Keratinocyte (primary cell): ENCODE measurements at regions not wholly inside any gene's neighbourhood (a gene's known extent, or its start where the extent isn't known, plus 50 kb on each side); places are given as distances from the start of the nearest gene placed in this dataset.

Experiments
- DNase-seq: peaks from one replicate; pipeline ENCODE4 v3.0.0-alpha.2; 2011; ENCODE audit warnings: low read depth, missing footprints, low spot score
- FAIRE-seq: peaks from 2 replicates; lab custom pipeline; 2011; peaks lifted over from hg19 to GRCh38; lab: Jason Lieb, UNC
- H2AFZ ChIP-seq: 2 replicates; pipeline ENCODE4 v1.6.0; 2012; ENCODE audit warnings: low read length, control low read depth, inconsistent platforms; ENCODE audit not compliant: control insufficient read depth
- H3K27ac ChIP-seq: 2 replicates; pipeline ENCODE4 v1.5.1; 2011; ENCODE audit warnings: low read length; ENCODE audit not compliant: control insufficient read depth, insufficient read depth
- H3K27me3 ChIP-seq: 3 replicates; pipeline ENCODE4 v1.6.0; 2011; ENCODE audit warnings: low read length; ENCODE audit not compliant: control insufficient read depth, insufficient read depth; ENCODE audit errors: extremely low read depth
- H3K36me3 ChIP-seq, 2 experiments: 2 replicates in 1 of 2; 3 replicates in 1 of 2; pipeline ENCODE4 v1.5.1; 2011; ENCODE audit warnings: low read length in 2 of 2, mild to moderate bottlenecking in 1 of 2; ENCODE audit not compliant: control insufficient read depth in 2 of 2, insufficient read depth in 2 of 2; ENCODE audit errors: extremely low read depth in 1 of 2
- H3K4me1 ChIP-seq: 3 replicates; pipeline ENCODE4 v1.5.1; 2011; ENCODE audit warnings: low read length; ENCODE audit not compliant: control insufficient read depth, insufficient read depth; ENCODE audit errors: extremely low read depth
- H3K4me2 ChIP-seq: 3 replicates; pipeline ENCODE4 v1.6.0; 2011; ENCODE audit warnings: low read depth, low read length; ENCODE audit not compliant: control insufficient read depth, insufficient read depth; ENCODE audit errors: extremely low read depth
- H3K4me3 ChIP-seq, 3 experiments: fragments of 200-600 bp in 1 of 3; sonication (generic) in 1 of 3; 2 replicates in 2 of 3; 3 replicates in 1 of 3; pipeline ENCODE4 v1.5.1; 2011 to 2016; ENCODE audit warnings: low read length in 3 of 3, mild to moderate bottlenecking in 3 of 3, control low read depth in 2 of 3, inconsistent platforms in 1 of 3, low read depth in 1 of 3, mixed read lengths in 1 of 3, mixed run types in 1 of 3, moderate library complexity in 1 of 3; ENCODE audit not compliant: control insufficient read depth in 2 of 3, insufficient read depth in 2 of 3; ENCODE audit errors: extremely low read depth in 1 of 3
- H3K79me2 ChIP-seq: 2 replicates; pipeline ENCODE4 v1.6.0; 2012; ENCODE audit warnings: low read length; ENCODE audit not compliant: control insufficient read depth, insufficient read depth
- H3K9ac ChIP-seq: 3 replicates; pipeline ENCODE4 v1.6.0; 2011; ENCODE audit warnings: low read length; ENCODE audit not compliant: control insufficient read depth, insufficient read depth; ENCODE audit errors: extremely low read depth
- H3K9me1 ChIP-seq: 3 replicates; pipeline ENCODE4 v1.6.0; 2011; ENCODE audit warnings: low read length; ENCODE audit not compliant: control insufficient read depth, insufficient read depth; ENCODE audit errors: extremely low read depth
- H3K9me3 ChIP-seq: 2 replicates; pipeline ENCODE4 v1.5.1; 2012; ENCODE audit warnings: low read depth, low read length; ENCODE audit not compliant: control insufficient read depth
- H4K20me1 ChIP-seq: 3 replicates; pipeline ENCODE4 v1.6.0; 2011; ENCODE audit warnings: low read length; ENCODE audit not compliant: control insufficient read depth, insufficient read depth; ENCODE audit errors: extremely low read depth
- EZH2 ChIP-seq: IDR thresholded peaks from one replicate; pipeline ENCODE4 v1.6.1; 2012; ENCODE audit warnings: inconsistent platforms, mild to moderate bottlenecking, low read length, moderate library complexity
- dilution Hi-C: fragments of 300-500 bp; cut with MboI; formaldehyde crosslinking; loops from one replicate; pipeline ENCODE4 v1.7.0; 2020; ENCODE audit warnings: low sequenced_read_pairs; ENCODE audit not compliant: extremely low pct_ligation_motif_present
- TF ChIP-seq, protein P1 (sequence below), 3 experiments: IDR thresholded peaks in 1 of 3; conservative IDR thresholded peaks in 1 of 3; optimal IDR thresholded peaks in 1 of 3; 2 replicates in 2 of 3; 3 replicates in 1 of 3; pipeline versions ENCODE3 to v1.5.1; 2011; ENCODE audit warnings: low read length in 3 of 3, mild to moderate bottlenecking in 3 of 3, moderate library complexity in 2 of 3, control low read depth in 1 of 3, inconsistent platforms in 1 of 3; ENCODE audit not compliant: insufficient read depth in 2 of 3; ENCODE audit errors: extremely low read depth in 1 of 3

DNA sequence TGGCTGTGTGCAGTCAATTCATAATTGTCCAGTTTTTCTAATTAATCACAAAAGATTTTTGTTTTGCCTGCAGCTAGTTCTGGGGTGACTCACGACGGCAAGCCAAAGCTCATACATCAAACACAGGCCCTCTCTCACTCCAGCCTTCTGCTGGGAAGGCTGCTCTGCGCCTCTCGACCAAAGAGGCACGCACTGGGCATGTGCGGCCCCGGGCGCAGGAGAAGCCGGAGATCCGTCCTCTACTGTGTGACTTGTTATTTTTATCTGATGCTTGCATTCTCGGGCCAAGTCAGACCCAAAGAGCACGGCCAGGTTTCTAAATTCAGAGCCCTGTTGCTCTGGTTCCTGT, 98.5 kb downstream of the TFAP2A start:
- FAIRE-seq (peak; percentile 86), DNase-seq (peak; percentile 89)
- dilution Hi-C loops: no loop called here
- Histone ChIP-seq H3K9me1 (no peaks in the 10 kb centered on the region), H3K4me3 (peak overlapping the region in 2 of 3 experiments; percentile 16 to 44), H4K20me1 (no peaks in the 10 kb centered on the region), H3K4me1 (peaks cover 22% of the 10 kb centered on the region), H3K27me3 (no peaks in the 10 kb centered on the region), H3K4me2 (peak overlapping the region; percentile 70), H3K27ac (peak overlapping the region; percentile 52), H3K9ac (peak overlapping the region; percentile 39), H3K79me2 (no peaks in the 10 kb centered on the region), H2AFZ (peak overlapping the region; percentile 92), H3K36me3 (no peaks in the 10 kb centered on the region), H3K9me3 (no peaks in the 10 kb centered on the region)
- TF ChIP-seq EZH2: no peak
- TF ChIP-seq, protein P1, sequence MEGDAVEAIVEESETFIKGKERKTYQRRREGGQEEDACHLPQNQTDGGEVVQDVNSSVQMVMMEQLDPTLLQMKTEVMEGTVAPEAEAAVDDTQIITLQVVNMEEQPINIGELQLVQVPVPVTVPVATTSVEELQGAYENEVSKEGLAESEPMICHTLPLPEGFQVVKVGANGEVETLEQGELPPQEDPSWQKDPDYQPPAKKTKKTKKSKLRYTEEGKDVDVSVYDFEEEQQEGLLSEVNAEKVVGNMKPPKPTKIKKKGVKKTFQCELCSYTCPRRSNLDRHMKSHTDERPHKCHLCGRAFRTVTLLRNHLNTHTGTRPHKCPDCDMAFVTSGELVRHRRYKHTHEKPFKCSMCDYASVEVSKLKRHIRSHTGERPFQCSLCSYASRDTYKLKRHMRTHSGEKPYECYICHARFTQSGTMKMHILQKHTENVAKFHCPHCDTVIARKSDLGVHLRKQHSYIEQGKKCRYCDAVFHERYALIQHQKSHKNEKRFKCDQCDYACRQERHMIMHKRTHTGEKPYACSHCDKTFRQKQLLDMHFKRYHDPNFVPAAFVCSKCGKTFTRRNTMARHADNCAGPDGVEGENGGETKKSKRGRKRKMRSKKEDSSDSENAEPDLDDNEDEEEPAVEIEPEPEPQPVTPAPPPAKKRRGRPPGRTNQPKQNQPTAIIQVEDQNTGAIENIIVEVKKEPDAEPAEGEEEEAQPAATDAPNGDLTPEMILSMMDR (optimal IDR thresholded peaks at IDR 0.05 in 1 of 3, IDR thresholded peaks at IDR 0.05 in 1 of 3, conservative IDR thresholded peaks at IDR 0.05 in 1 of 3; ENCODE audit: extremely low read depth in 1 of 3, insufficient read depth in 2 of 3, low read length in 3 of 3): no peak

GRCh38 chr6:10315658-10316372, 99.1 kb downstream of the TFAP2A start:
- dilution Hi-C loops: no loop called here
- FAIRE-seq (no peak), DNase-seq (no peak)
- Histone ChIP-seq H3K79me2 (no peaks in the 10 kb centered on the region), H3K36me3 (no peaks in the 10 kb centered on the region), H2AFZ (peak overlapping the region; percentile 64), H3K4me2 (peak overlapping the region; percentile 70), H3K9me3 (no peaks in the 10 kb centered on the region), H3K4me1 (peaks cover 28% of the 10 kb centered on the region), H4K20me1 (no peaks in the 10 kb centered on the region), H3K9me1 (no peaks in the 10 kb centered on the region), H3K4me3 (peak overlapping the region; percentile 7 to 59 (median 44)), H3K27ac (peak overlapping the region; percentile 52), H3K9ac (peak overlapping the region; percentile 39), H3K27me3 (no peaks in the 10 kb centered on the region)
- TF ChIP-seq EZH2: no peak
- TF ChIP-seq, protein P1 (optimal IDR thresholded peaks at IDR 0.05 in 1 of 3, IDR thresholded peaks at IDR 0.05 in 1 of 3, conservative IDR thresholded peaks at IDR 0.05 in 1 of 3; ENCODE audit: extremely low read depth in 1 of 3, insufficient read depth in 2 of 3, low read length in 3 of 3): no peak
